Pancreas (tissue), 10 donors: ENCODE measurements at regions not wholly inside any gene's neighbourhood (a gene's known extent, or its start where the extent isn't known, plus 50 kb on each side); places are given as distances from the start of the nearest gene placed in this dataset.

Experiments used
- ATAC-seq, 4 donors: fragments of 200-7000 bp; cut with Tn5 transposase; one replicate each; pipeline versions ENCODE4 v1.8.0 to v1.9.1; 2020; ENCODE audit warnings: mild to moderate bottlenecking in 4 of 4, moderate library complexity in 4 of 4
- DNase-seq, 6 donors: peaks; one replicate each; pipeline ENCODE4 v3.0.0-alpha.2; 2020
- FAIRE-seq: peaks from 2 replicates; lab custom pipeline; 2012; peaks lifted over from hg19 to GRCh38; lab: Jason Lieb, UNC
- H3K27ac ChIP-seq, 4 donors: fragments of 200-600 bp; sonication (generic); 1 replicate in 3 of 4; 2 replicates in 1 of 4; pipeline versions ENCODE4 v1.5.0 to v1.8.0; 2020
- H3K27me3 ChIP-seq, 4 donors: fragments of 200-600 bp; one replicate each; pipeline ENCODE4 v1.8.0; 2021
- H3K36me3 ChIP-seq, 3 donors: fragments of 200-600 bp; sonication (generic) in 1 of 3; one replicate each; pipeline versions ENCODE4 v1.5.0 to v1.8.0; 2020 to 2021
- H3K4me1 ChIP-seq, 3 donors: fragments of 200-600 bp; one replicate each; pipeline ENCODE4 v1.8.0; 2021
- H3K4me3 ChIP-seq, 4 donors: fragments of 200-600 bp; sonication (generic) in 2 of 4; one replicate each; pipeline versions ENCODE4 v1.5.0 to v1.8.0; 2020 to 2021
- H3K9me3 ChIP-seq, 4 donors: fragments of 200-600 bp; one replicate each; pipeline ENCODE4 v1.8.0; 2021
- WGBS, 2 donors: extraction: QIAGEN DNeasy Blood & Tissue Kit; methylation state at CpG; one replicate each; pipeline ENCODE4 v1.1.7; 2013; 5-methylcytosine and 5-hydroxymethylcytosine counted together
- intact Hi-C, 3 donors: fragments of 100-400 bp; cut with DNase I; formaldehyde crosslinking; loops; one replicate each; pipeline versions ENCODE4 v1.11.1 to v1.14.2; 2022
- TF ChIP-seq, protein P1 (sequence below), 4 donors: fragments of 200-600 bp; sonication (generic) in 3 of 4; IDR thresholded peaks; one replicate each; pipeline versions ENCODE4 v1.5.0 to v1.8.0; 2021; ENCODE audit warnings: antibody characterized with exemption in 4 of 4
- donor health status: healthy with polysubstance abuse.
- donor health status: DM: no; HTN: no; CAD: no; lungs with moderate emphysema.
- donor health status: DM: no; HTN: no; CAD: no.
- donor health status: control.
- donor health status: control.
- donor health status: Bipolar disorder and iron deficiency.
- donor health status: DM: yes; HTN: yes; CAD: no.
- donor health status: DM: no; HTN: no; CAD: no.
- donor health status: DM: no; HTN: no; CAD: no.
- donor health status: DM: yes; HTN: yes; CAD: no.

- WGBS, 2 donors, result 86 to 93% methylated on average over 2 of the region's 2 CpGs
Observed at GRCh38 chr1:200337410-200337809, 72.4 kb downstream of the ZNF281 start.

GRCh38 chr1:200336901-200337391, 72.9 kb downstream of the ZNF281 start:
- TF ChIP-seq, protein P1, sequence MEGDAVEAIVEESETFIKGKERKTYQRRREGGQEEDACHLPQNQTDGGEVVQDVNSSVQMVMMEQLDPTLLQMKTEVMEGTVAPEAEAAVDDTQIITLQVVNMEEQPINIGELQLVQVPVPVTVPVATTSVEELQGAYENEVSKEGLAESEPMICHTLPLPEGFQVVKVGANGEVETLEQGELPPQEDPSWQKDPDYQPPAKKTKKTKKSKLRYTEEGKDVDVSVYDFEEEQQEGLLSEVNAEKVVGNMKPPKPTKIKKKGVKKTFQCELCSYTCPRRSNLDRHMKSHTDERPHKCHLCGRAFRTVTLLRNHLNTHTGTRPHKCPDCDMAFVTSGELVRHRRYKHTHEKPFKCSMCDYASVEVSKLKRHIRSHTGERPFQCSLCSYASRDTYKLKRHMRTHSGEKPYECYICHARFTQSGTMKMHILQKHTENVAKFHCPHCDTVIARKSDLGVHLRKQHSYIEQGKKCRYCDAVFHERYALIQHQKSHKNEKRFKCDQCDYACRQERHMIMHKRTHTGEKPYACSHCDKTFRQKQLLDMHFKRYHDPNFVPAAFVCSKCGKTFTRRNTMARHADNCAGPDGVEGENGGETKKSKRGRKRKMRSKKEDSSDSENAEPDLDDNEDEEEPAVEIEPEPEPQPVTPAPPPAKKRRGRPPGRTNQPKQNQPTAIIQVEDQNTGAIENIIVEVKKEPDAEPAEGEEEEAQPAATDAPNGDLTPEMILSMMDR (IDR thresholded peaks at IDR 0.05), result no peak
- H3K27me3 ChIP-seq, result no peaks in the 10 kb centered on the region
- no peaks in the 10 kb centered on the region for H3K9me3 ChIP-seq
- ATAC-seq, result no peak
- FAIRE-seq, result no peak
- DNase-seq, result no peak
- no peaks in the 10 kb centered on the region for H3K36me3 ChIP-seq
- H3K4me1 ChIP-seq, result no peaks in the 10 kb centered on the region
- 42 to 44% methylated on average over 4 of the region's 4 CpGs for WGBS, 2 donors
- intact Hi-C loops, result no loop called here
- H3K4me3 ChIP-seq, result no peak overlapping the region
- no peak overlapping the region for H3K27ac ChIP-seq

More at GRCh38 chr1:200337410-200337809, 72.4 kb downstream of the ZNF281 start:
- no peak overlapping the region for H3K4me3 ChIP-seq
- no peak overlapping the region for H3K27ac ChIP-seq
- TF ChIP-seq, protein P1 (IDR thresholded peaks at IDR 0.05), result no peak
- no peaks in the 10 kb centered on the region for H3K9me3 ChIP-seq
- DNase-seq (no peak), FAIRE-seq (no peak), ATAC-seq (no peak)
- intact Hi-C loops, result no loop called here
- H3K27me3 ChIP-seq, result no peaks in the 10 kb centered on the region
- H3K4me1 ChIP-seq, result no peaks in the 10 kb centered on the region
- H3K36me3 ChIP-seq, result no peaks in the 10 kb centered on the region

GRCh38 chr1:200336101-200336845, 73.6 kb downstream of the ZNF281 start:
- H3K36me3 ChIP-seq, result no peaks in the 10 kb centered on the region
- intact Hi-C loops, result no loop called here
- H3K27me3 ChIP-seq, result no peaks in the 10 kb centered on the region
- no peaks in the 10 kb centered on the region for H3K4me1 ChIP-seq
- DNase-seq, result no peak
- H3K27ac ChIP-seq, result no peak overlapping the region
- no peaks in the 10 kb centered on the region for H3K9me3 ChIP-seq
- TF ChIP-seq, protein P1 (IDR thresholded peaks at IDR 0.05), result no peak
- ATAC-seq, result no peak
- 49 to 50% methylated on average over 4 of the region's 4 CpGs for WGBS, 2 donors
- no peak overlapping the region for H3K4me3 ChIP-seq
- no peak for FAIRE-seq

DNA sequence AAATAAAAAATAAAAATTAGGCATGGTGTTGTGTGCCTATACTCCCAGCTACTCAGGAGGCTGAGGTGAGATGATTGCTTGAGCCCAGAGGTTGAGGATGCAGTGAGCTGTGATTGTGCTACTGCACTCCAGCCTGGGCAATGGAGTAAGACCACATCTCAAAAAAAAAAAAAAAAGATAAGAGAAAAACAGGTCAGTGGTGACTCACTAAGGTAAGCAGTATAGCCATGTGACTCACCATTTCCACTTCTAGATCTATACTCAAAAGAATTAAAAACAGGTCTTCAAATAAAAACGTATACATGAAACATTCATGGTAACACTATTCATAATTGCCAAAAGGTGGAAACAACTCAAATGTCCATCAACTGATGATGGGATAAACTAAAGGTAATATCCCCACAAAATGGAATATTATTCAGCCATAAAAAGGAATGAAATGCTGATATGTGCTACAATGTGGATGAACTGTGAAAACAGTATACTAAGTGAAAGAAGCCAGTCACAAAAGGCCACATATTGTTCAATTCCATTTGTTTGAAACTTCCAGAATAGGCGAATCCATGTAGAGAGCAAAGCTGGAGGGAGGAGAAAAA, 75.1 kb downstream of the ZNF281 start:
- FAIRE-seq, result no peak

More for the DNA sequence above, 75.1 kb downstream of the ZNF281 start:
- WGBS, 2 donors, result 71 to 81% methylated on average over 2 of the region's 2 CpGs
- Histone ChIP-seq H3K27ac (no peak overlapping the region), H3K4me3 (no peak overlapping the region), H3K4me1 (no peaks in the 10 kb centered on the region), H3K36me3 (no peaks in the 10 kb centered on the region), H3K9me3 (no peaks in the 10 kb centered on the region), H3K27me3 (no peaks in the 10 kb centered on the region)
- no peak for ATAC-seq
- DNase-seq, result no peak
- TF ChIP-seq, protein P1 (IDR thresholded peaks at IDR 0.05), result no peak
- intact Hi-C loops, result no loop called here
